HG03139 (cell line): ENCODE measurements at regions not wholly inside any gene's neighbourhood (a gene's known extent, or its start where the extent isn't known, plus 50 kb on each side); places are given as distances from the start of the nearest gene placed in this dataset.

Experiments
- ATAC-seq: cut with Tn5 transposase; IDR thresholded peaks from one replicate; pipeline ENCODE4 v1.9.1; 2021; ENCODE audit not compliant: unreplicated experiment

DNA sequence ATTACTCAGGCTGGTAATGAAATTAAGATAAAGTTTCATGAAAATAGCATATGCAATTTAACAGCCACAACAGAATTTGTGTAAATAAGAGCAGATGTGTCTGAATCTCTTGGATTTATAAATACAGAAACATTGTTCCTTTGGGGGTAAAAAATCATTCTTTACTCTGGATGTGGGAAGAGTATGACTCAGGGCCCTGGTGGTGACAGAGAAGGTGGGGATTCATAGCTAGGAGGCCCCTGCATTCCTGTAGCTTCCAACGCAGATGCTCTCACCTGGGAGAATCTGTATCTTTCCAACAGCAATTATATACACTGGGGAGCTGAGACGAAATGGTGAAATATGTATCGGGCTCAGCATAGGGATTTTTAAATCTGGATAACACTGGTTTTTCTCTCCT lies 167.6 kb upstream of the CADPS start:
- no peak for ATAC-seq

DNA sequence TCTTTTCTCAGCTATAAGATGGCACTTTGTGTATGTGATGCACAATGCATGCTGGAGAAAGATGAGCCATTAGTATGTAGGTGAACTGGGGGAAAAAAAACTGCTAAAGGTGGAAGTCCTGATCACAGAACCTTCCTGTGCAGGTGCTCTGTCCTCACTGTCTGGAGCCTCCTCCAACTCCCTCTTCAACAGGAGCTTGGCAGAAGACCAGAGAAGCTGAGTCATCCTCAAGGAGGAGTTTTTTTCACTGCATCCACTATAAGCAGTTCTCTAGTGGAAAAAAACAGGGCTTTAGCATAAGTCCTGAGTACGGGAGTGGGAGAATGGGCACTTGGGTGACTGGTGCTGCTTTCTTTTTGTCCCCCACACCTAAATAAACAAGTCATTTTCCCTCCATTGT lies 168.4 kb upstream of the CADPS start:
- ATAC-seq = no peak

DNA sequence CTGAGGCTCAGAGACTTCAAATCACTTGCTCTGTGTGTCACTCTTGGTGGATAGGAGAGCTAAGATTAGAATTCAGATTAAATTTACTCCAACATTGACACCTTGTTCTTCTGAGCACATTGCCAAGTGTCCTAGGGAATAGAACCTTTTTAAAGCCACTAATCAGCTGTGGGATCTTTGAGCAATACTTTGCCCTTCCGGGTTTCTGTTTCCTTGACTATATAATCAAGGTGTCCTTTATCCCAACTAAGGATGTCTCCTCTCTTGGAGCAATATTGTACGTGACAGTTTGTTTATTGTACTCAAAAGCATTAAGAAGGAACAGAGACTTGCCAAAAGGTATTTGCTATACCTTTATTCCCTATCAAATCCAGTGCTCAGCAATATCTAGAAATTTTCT lies 170.9 kb upstream of the CADPS start:
- ATAC-seq = no peak

GRCh38 chr3:63046580-63046979 lies 171.4 kb upstream of the CADPS start:
- ATAC-seq = no peak

DNA sequence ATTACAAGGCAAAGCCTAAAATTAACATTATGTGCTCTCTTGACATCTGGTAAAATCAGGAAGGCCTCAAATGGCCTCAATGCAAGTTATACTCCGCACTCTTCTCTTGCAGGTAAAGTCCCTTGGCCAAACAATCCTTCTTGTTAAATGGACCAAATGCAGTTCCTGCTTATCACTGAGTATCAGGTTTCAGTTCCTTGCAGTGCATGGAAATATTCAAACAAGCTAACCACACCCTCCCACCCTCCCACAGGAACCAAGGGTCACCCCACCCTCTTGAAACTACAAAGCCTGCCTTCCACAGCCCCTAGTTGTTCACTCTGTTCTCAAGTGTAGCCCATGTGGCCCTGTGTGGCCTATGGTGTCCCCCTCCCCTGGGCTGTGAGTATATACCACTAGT lies 171.9 kb upstream of the CADPS start:
- no peak for ATAC-seq

DNA sequence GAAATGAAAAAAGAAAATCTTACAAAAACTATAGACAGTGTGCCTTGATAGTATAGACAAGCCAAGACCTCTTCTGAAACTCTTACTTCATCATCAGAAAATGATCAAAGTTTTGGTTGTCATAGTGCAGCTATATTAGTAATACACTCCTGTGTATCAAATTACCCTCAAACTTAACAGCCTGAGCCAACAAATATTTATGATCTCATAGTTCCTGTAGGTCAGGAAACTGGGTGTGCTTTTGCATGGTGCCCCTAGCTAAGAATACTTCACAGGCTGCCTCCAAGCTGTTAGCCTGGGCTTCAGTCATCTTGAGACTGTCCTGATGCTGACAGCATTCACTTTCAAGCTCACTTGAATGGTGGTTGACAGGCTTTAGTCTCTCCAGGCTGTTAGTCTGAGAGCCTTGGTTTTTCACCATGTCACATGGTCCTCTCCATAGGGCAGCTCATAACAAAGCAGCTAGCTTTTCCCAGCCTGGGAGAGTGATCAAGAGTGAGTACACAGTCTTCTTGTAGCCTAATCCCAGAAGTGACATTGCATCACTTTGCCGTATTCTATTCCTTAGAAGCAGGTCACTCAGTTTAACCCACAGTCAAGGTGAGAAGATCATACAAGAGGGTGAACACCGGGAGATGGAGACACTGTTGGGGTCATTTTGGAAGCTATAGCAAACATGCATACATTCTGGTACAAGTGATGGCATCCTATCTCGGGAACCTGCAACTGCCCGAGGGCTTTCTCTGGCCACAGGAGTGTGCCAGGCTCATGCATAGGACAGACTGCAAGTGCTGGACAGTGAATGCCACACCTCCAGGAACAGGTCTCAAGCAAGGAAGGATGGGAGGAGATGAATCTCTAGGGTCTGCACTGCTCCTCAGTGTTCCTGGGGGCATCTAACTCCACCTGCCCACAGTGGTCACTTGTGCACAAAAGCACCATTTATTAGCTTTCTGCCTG lies 173.4 kb upstream of the CADPS start:
- no peak for ATAC-seq

GRCh38 chr3:63050548-63051177 lies 175.4 kb upstream of the CADPS start:
- no peak for ATAC-seq

DNA sequence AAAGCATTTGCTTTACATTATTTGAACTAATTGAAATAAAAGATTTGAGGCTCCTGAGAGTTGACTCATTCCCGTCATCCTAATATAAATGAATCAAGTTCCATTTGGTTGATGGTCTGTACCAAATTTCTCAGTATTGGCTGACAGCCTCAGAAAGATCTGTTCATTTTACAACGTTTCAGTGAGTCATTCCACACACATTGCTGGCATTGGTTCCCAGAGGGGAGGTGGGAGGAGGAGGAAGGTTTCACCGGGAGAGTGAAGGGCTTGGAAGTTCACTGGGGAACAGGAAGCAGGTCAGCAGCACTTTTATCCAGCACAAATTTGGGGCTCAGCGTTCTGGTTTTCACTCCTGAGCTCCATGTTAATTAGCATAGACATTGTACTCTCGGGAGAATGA lies 176.7 kb upstream of the CADPS start:
- no peak for ATAC-seq

GRCh38 chr3:63056932-63057331 lies 181.7 kb upstream of the CADPS start:
- ATAC-seq = no peak

- no peak for ATAC-seq
Measured at GRCh38 chr3:63060412-63060811, 185.2 kb upstream of the CADPS start.

DNA sequence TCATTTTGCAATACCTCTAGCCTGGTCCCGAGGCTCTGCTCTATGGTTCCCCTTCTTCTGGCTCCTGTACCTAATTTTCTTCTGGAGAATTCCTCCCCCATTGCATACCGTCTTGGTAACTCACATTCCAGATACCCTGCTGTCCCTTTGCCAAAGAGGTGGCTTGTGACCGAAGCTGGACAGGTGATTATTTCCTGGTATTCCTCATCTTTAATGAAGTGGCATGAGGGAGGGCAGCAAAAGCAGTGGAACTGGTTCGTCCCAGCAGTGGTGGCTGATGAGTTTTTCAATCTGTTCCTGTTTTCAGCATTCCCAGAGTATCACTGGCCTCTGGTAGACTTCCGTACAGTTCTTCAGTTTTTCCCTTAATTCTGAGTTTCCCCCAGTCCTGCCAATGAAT lies 186.2 kb upstream of the CADPS start:
- no peak for ATAC-seq

DNA sequence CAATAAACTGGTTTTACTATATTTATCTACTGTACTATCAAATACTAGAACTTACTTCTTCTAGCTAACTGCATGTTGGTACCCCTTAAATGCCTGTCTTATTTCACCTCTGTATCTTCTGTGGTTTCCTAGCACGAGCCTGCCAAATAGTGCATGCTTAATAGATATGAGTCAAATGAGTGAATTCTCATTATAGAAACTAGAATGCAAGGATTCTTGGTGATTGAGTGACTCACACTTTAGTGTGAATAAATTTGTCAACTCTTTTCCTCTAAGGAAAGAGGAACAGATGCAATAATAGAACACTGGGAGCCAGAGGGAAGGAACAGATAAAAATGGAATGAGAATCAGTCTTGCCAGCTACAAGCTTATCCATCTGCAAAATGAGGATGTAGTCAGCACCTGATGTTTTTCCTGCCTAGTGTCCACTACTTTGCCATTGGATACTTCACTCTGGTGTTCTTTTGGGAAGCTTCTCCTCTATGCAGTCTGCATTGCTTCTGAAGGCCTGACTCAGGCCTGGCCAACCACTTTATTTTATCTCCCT lies 189.1 kb upstream of the CADPS start:
- no peak for ATAC-seq

- ATAC-seq = no peak
Measured at GRCh38 chr3:63067999-63068645, 192.9 kb upstream of the CADPS start.

GRCh38 chr3:63069806-63070475 lies 194.7 kb upstream of the CADPS start:
- ATAC-seq = no peak

- no peak for ATAC-seq
Measured at GRCh38 chr3:63070476-63070810, 195.2 kb upstream of the CADPS start.

DNA sequence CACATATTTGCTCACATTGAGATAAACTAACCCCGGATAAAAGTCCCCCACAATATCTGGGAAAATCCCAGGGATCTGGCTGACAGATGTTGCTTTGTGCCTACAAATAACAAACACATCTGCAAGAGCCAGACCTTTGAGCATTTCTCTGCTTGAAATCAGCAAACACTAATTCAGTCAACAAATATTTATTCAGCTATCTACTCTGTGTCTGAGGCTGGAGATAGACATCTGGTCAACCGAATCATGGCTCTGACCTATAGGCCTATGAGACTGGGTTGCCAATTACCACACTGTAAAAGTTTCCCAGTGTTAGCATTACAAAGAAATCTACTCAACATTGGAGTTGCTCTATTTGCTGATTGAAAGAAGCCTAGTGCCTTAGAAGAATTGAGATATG lies 201.1 kb upstream of the CADPS start:
- ATAC-seq = no peak

DNA sequence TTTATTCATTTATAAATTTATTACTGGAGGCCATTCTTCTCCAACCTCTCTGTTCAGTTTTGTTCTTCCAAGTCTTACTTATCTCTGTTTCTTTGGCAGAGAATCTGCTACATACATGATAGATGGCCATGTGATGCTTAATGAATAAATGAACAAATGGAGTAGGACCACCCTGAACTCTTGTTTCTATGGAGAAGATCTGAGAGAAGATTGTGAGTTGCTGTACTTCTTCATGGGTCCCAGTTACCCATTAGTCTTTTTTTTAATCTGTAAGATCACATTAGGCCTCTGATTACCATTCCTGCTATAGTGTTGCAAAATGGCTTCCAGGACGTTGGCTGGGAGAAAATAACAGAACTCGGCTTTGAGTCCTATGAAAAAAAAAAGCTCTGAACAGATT lies 191.9 kb upstream of the SYNPR start:
- ATAC-seq = no peak

DNA sequence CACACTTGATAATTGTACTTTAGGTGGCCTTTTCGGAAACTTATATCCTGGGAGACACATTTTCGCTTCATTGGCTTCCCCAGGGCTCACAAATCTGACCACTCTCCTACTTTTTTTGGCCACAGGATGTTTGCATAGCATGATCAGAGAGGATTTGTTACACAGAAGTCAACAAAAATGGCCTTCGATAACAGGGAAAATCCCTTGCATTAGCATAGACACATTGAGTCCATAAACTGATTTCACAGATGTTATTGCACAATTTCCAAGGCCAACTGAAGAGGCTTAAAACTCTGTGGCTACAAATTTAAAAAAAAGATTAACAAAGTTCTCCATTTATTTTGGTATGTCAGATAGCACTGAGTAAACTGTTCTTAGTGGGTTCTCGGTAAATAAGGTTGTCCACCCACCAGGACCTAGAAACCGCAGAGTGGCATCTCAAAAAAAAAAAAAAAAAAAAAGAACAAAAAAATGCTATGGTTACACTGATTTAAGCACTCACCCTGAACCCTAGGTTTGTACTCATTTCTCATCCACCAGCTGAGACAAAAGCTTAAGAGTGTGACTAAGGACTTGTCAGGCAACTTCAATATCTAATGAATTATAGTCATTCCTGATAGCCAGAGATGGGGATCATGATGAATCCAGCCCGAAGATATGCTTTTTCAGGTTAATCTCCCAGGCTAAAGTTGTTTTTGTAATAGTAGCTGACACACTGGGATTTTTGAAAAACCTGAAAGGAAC lies 188.9 kb upstream of the SYNPR start:
- no peak for ATAC-seq

DNA sequence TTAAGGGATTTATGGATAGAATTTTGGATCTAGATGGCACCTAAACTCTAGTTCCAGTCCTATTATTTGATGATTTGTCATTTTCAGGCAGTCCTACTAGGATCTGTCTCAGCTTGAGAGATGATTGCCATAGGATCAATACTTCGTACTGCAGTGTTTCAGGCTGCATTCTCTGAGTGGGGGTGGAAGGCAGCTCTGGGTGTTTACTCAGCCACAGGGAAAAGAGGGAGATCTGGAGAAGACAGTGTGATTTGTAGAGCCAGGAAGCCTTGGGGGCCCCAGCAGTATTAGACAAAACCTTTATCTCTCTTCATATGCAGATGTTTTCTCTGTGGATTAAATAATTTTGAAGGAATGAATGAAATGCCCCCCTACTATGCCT lies 188.4 kb upstream of the SYNPR start:
- no peak for ATAC-seq

DNA sequence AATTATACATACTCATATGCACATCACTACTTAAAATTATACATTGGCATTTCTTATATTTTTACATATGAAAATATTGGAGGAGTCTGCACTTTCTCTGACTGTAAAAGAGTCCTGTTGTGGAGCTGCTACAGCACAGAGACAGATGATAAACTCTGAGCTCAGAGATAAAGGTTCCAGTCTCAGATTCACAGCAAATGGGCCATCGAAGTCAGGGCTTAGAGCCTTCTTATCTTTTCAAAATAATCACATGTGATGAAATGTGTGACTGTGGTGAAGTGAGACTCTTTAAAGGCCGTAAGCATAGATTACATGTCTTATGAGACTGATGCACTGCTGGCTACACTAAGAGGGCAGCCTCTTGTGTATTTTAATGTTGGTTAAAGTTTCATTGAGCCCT lies 187.5 kb upstream of the SYNPR start:
- ATAC-seq = no peak

- no peak for ATAC-seq
Measured at GRCh38 chr3:63092515-63092914, 185.6 kb upstream of the SYNPR start.
